ENCODE measurements at regions not wholly inside any gene's neighbourhood (a gene's known extent, or its start where the extent isn't known, plus 50 kb on each side); places are given as distances from the start of the nearest gene placed in this dataset.

- no peak for TF ChIP-seq POLR2A (IDR thresholded peaks at IDR 0.05)
- no peak for TF ChIP-seq CTCF (IDR thresholded peaks at IDR 0.05 in 4 of 5, conservative IDR thresholded peaks at IDR 0.05 in 1 of 5)
These were observed 148.1 kb downstream of the SLC4A3 start for GRCh38 chr2:219775506-219775905.

All from gastrocnemius medialis (tissue), 4 donors.